Stimulated activated CD8-positive, alpha-beta memory T cell treated with anti-CD3 and anti-CD28 coated beads, Interleukin-4, amount 100 ng/mL, for 1 hour (primary cell): ENCODE measurements at regions not wholly inside any gene's neighbourhood (a gene's known extent, or its start where the extent isn't known, plus 50 kb on each side); places are given as distances from the start of the nearest gene placed in this dataset.
"Not testable (repeated sequence)": the region's sequence is repeated elsewhere in the genome, so short reads cannot be mapped to it uniquely, and the experiment has no call there.

Experiments
- DNase-seq, 2 donors: peaks; one replicate each; pipeline ENCODE4 v3.0.0-alpha.2; 2020; ENCODE audit warnings: low read depth in 2 of 2, low spot score in 1 of 2

- no peak for DNase-seq
These were observed 1932.6 kb upstream of the TENM3 start for GRCh38 chr4:180310616-180311015.

GRCh38 chr4:180314972-180315371, 1928.2 kb upstream of the TENM3 start:
- DNase-seq: no peak

GRCh38 chr4:180330521-180330920, 1912.7 kb upstream of the TENM3 start:
- DNase-seq: no peak

- DNase-seq: no peak
These were observed 1910.0 kb upstream of the TENM3 start for GRCh38 chr4:180333162-180333561.

- DNase-seq: no peak
These were observed 1907.6 kb upstream of the TENM3 start for GRCh38 chr4:180335566-180335965.

- no peak for DNase-seq
These were observed 1906.6 kb upstream of the TENM3 start for GRCh38 chr4:180336494-180337090.

GRCh38 chr4:180341926-180342325, 1901.3 kb upstream of the TENM3 start:
- DNase-seq: no peak

- DNase-seq: no peak
These were observed 1892.3 kb upstream of the TENM3 start for GRCh38 chr4:180350901-180351300.

- DNase-seq: no peak
These were observed 1886.4 kb upstream of the TENM3 start for GRCh38 chr4:180356766-180357165.

- not testable (repeated sequence) for DNase-seq
These were observed 1883.1 kb upstream of the TENM3 start for GRCh38 chr4:180360113-180360512.

- DNase-seq: no peak
These were observed 1879.4 kb upstream of the TENM3 start for GRCh38 chr4:180363815-180364214.

GRCh38 chr4:180372691-180373090, 1870.5 kb upstream of the TENM3 start:
- DNase-seq: no peak

- DNase-seq: no peak
These were observed 1865.5 kb upstream of the TENM3 start for GRCh38 chr4:180377741-180378140.

GRCh38 chr4:180380733-180381132, 1862.5 kb upstream of the TENM3 start:
- no peak for DNase-seq

- no peak for DNase-seq
These were observed 1851.6 kb upstream of the TENM3 start for GRCh38 chr4:180391613-180392012.

- no peak for DNase-seq
These were observed 1848.9 kb upstream of the TENM3 start for GRCh38 chr4:180394312-180394711.

- no peak for DNase-seq
These were observed 1848.5 kb upstream of the TENM3 start for GRCh38 chr4:180394730-180395129.

- no peak for DNase-seq
These were observed 1844.6 kb upstream of the TENM3 start for GRCh38 chr4:180398564-180398963.

- no peak for DNase-seq
These were observed 1835.8 kb upstream of the TENM3 start for GRCh38 chr4:180407275-180407885.

GRCh38 chr4:180418819-180419531, 1824.2 kb upstream of the TENM3 start:
- no peak for DNase-seq

- no peak for DNase-seq
These were observed 1820.1 kb upstream of the TENM3 start for GRCh38 chr4:180422989-180423711.

- no peak for DNase-seq
These were observed 1819.5 kb upstream of the TENM3 start for GRCh38 chr4:180423712-180424057.
